Adrenal gland (tissue), 9 donors: ENCODE measurements at regions not wholly inside any gene's neighbourhood (a gene's known extent, or its start where the extent isn't known, plus 50 kb on each side); places are given as distances from the start of the nearest gene placed in this dataset.

ENCODE experiments used
- DNase-seq, 7 donors: peaks; one replicate each; pipeline ENCODE4 v3.0.0-alpha.2; 2019 to 2020
- H3K27ac ChIP-seq, 5 donors: fragments of 200-600 bp; sonication (generic) in 4 of 5; 1 replicate in 3 of 5; 2 replicates in 2 of 5; pipeline versions ENCODE4 v1.5.1 to v1.8.0; 2016 to 2020; ENCODE audit warnings: mild to moderate bottlenecking in 1 of 5
- H3K27me3 ChIP-seq: fragments of 200-600 bp; 2 replicates; pipeline ENCODE4 v1.8.0; 2021
- H3K36me3 ChIP-seq, 2 donors: fragments of 200-600 bp; replicated peaks in 1 of 2; 1 replicate in 1 of 2; 2 replicates in 1 of 2; pipeline versions ENCODE4 v1.5.1 to v1.8.0; 2018 to 2022
- H3K4me1 ChIP-seq, 2 donors: fragments of 200-600 bp; replicated peaks in 1 of 2; 1 replicate in 1 of 2; 2 replicates in 1 of 2; pipeline versions ENCODE4 v1.5.1 to v1.8.0; 2018 to 2021
- H3K4me3 ChIP-seq, 4 donors: fragments of 200-600 bp; sonication (generic) in 3 of 4; one replicate each; pipeline ENCODE4 v1.5.1; 2016 to 2018
- H3K9me3 ChIP-seq, 3 donors: fragments of 200-600 bp; sonication (generic) in 1 of 3; replicated peaks in 1 of 3; 1 replicate in 2 of 3; 2 replicates in 1 of 3; pipeline versions ENCODE4 v1.5.1 to v1.8.0; 2016 to 2021
- POLR2A ChIP-seq, 2 donors: fragments of 450-650 bp; IDR thresholded peaks; one replicate each; pipeline ENCODE4 v1.6.1; 2017; ENCODE audit warnings: antibody characterized with exemption in 2 of 2, mild to moderate bottlenecking in 2 of 2, moderate library complexity in 1 of 2
- WGBS, 4 donors: extraction: QIAGEN DNeasy Blood & Tissue Kit in 2 of 4; methylation state at CpG; one replicate each; pipeline versions ENCODE4 v1.1.5 to v1.1.7; 2013 to 2017; 5-methylcytosine and 5-hydroxymethylcytosine counted together
- intact Hi-C, 2 donors: fragments of 100-400 bp; cut with DNase I; formaldehyde crosslinking; loops; one replicate each; pipeline versions ENCODE4 v1.14.1 to v1.15.0; 2022 to 2023
- TF ChIP-seq, protein P1 (sequence below), 6 experiments: fragments of 450-650 bp in 4 of 6; fragments of 200-600 bp in 2 of 6; sonication (generic) in 1 of 6; IDR thresholded peaks; 1 replicate in 5 of 6; 2 replicates in 1 of 6; pipeline versions ENCODE4 v1.5.1 to v1.8.0; 2016 to 2021; ENCODE audit warnings: antibody characterized with exemption in 6 of 6, mild to moderate bottlenecking in 2 of 6, moderate library complexity in 1 of 6
- donor health status: healthy with polysubstance abuse.
- donor health status: Bipolar disorder and iron deficiency.
- donor health status: DM: yes; HTN: yes; CAD: no.
- donor health status: DM: no; HTN: no; CAD: no.
- donor health status: DM: no; HTN: no; CAD: no.

DNA sequence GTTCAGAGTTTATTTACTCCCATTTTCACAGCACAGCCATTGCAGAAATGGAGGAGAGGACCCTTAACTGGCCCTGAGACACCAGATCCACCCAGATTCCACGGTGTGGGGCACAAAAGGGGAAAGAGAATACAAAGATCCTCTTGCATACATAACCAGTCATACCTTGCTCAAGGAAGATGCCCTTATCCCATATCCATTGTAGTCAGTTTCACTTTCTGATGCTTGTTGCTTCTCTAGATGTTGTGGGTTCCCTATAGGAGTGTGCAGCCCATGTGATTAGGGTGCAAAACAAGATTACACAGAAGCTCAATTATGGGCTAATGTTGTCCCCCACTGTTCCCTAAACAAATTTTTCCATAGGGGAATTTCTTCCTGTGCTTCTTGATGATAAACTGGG is 1309.0 kb upstream of the PABPC4L start:
- WGBS, 4 donors, result 80 to 90% (median 81%) methylated on average over 1 of the region's 1 CpG

DNA sequence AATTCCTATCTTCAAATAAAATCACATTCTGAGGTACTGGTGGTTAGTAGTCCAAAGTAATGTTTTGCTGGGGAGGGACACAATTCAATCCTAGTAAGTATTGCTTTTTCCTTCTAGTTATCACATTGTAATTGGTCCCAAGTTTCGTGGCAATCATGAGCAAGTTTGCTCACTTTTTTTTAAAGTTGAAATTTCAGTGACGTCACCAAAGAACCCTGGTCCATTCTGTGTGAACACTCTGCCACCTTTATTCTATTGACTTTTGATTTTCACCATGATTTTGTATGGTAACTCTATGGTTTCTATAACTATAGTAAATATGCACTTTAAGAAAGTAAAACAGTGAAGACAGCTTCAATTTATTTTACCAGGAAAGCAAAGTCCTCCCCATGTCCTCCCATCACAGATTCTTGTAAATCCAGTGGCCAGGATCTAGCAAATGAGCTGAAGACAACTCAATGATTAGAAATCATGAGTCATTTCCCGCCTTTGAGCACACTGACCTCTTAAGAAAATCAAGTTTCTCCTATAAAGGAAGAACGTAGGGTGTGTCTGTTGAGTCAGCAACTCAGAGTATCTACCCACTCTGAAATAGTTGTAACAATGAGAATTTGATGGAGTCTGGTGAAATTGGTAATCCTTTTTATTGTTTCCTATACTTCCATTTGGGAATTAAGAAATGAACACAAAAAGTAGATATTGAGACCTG is 1306.6 kb upstream of the PABPC4L start:
- no peaks in the 10 kb centered on the region for H3K27me3 ChIP-seq
- H3K4me1 ChIP-seq, result no peaks in the 10 kb centered on the region
- no peaks in the 10 kb centered on the region for H3K9me3 ChIP-seq
- H3K27ac ChIP-seq, result no peak overlapping the region
- H3K4me3 ChIP-seq, result no peak overlapping the region
- DNase-seq, result no peak
- TF ChIP-seq, protein P1, sequence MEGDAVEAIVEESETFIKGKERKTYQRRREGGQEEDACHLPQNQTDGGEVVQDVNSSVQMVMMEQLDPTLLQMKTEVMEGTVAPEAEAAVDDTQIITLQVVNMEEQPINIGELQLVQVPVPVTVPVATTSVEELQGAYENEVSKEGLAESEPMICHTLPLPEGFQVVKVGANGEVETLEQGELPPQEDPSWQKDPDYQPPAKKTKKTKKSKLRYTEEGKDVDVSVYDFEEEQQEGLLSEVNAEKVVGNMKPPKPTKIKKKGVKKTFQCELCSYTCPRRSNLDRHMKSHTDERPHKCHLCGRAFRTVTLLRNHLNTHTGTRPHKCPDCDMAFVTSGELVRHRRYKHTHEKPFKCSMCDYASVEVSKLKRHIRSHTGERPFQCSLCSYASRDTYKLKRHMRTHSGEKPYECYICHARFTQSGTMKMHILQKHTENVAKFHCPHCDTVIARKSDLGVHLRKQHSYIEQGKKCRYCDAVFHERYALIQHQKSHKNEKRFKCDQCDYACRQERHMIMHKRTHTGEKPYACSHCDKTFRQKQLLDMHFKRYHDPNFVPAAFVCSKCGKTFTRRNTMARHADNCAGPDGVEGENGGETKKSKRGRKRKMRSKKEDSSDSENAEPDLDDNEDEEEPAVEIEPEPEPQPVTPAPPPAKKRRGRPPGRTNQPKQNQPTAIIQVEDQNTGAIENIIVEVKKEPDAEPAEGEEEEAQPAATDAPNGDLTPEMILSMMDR (IDR thresholded peaks at IDR 0.05), result no peak
- TF ChIP-seq POLR2A (IDR thresholded peaks at IDR 0.05), result no peak
- no peaks in the 10 kb centered on the region for H3K36me3 ChIP-seq
- intact Hi-C loops, result no loop called here
- WGBS, 4 donors, result 68 to 79% (median 75%) methylated on average over 4 of the region's 4 CpGs

More for the DNA sequence above, 1309.0 kb upstream of the PABPC4L start:
- H3K9me3 ChIP-seq, result no peaks in the 10 kb centered on the region
- no peak for DNase-seq
- intact Hi-C loops, result no loop called here
- H3K27ac ChIP-seq, result no peak overlapping the region
- H3K36me3 ChIP-seq, result no peaks in the 10 kb centered on the region
- no peaks in the 10 kb centered on the region for H3K27me3 ChIP-seq
- H3K4me1 ChIP-seq, result no peaks in the 10 kb centered on the region
- TF ChIP-seq POLR2A (IDR thresholded peaks at IDR 0.05), result no peak
- TF ChIP-seq, protein P1 (IDR thresholded peaks at IDR 0.05), result no peak
- H3K4me3 ChIP-seq, result no peak overlapping the region

DNA sequence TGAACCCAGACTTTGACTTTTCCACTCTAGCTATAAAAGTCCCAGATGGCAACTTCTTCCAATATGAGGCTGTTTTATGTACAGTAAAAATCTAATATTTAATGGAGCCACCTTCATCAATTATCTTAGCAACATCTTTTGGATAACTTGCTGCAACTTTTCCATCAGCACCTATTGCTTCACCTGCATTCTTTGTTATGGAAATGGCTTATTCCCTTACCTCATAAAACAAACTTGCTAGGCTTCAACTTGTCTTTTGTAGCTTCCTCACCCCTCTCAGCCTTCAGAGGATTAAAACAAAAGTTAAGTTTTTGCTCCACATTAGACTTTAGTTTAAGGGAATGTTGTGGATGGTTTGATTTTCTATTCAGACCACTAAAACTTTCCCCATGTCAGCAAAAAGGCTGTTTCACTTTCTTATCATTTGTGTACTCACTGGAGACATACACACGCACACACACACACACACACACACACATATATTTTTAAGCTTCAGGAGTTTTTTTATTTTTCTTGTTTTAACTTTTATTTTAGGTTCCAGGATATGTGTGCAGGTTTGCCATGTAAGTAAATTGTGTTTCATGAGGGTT is 1296.1 kb upstream of the PABPC4L start:
- no peaks in the 10 kb centered on the region for H3K36me3 ChIP-seq
- H3K4me1 ChIP-seq, result no peaks in the 10 kb centered on the region
- TF ChIP-seq POLR2A (IDR thresholded peaks at IDR 0.05), result no peak
- TF ChIP-seq, protein P1 (IDR thresholded peaks at IDR 0.05), result no peak
- no peaks in the 10 kb centered on the region for H3K27me3 ChIP-seq
- intact Hi-C loops, result no loop called here
- H3K9me3 ChIP-seq, result no peaks in the 10 kb centered on the region
- 38 to 74% (median 69%) methylated on average over 1 of the region's 1 CpG for WGBS, 4 donors
- DNase-seq, result no peak
- no peak overlapping the region for H3K27ac ChIP-seq
- H3K4me3 ChIP-seq, result no peak overlapping the region

DNA sequence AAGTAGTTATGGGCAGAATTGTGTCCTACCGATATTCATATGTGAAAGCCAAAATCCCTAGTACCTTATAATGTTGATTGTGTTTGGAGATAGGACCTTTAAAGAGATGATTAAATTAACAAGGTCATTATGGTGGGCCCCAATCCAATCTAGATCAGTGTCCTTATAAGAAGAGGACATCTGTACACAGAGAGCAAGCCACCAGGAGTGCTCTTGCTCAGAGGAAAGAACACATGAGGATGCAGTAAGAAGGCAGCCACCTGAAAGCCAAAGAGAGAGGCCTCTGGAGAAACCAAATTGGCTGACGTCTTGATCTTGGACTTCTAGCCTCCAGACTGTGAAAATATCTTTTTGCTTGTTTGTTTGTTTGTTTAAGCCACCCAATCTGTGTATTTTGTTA is 1290.8 kb upstream of the PABPC4L start:
- Histone ChIP-seq H3K27ac (no peak overlapping the region), H3K4me3 (no peak overlapping the region), H3K27me3 (no peaks in the 10 kb centered on the region), H3K4me1 (no peaks in the 10 kb centered on the region), H3K9me3 (peaks cover 0 to 5% (median 0%) of the 10 kb centered on the region in 3 donors), H3K36me3 (no peaks in the 10 kb centered on the region)
- 73 to 84% (median 81%) methylated on average over 2 of the region's 2 CpGs for WGBS, 4 donors
- DNase-seq, result no peak
- intact Hi-C loops, result no loop called here
- TF ChIP-seq, protein P1 (IDR thresholded peaks at IDR 0.05), result no peak
- no peak for TF ChIP-seq POLR2A (IDR thresholded peaks at IDR 0.05)
